Epithelial cell of prostate (primary cell): ENCODE measurements at regions not wholly inside any gene's neighbourhood (a gene's known extent, or its start where the extent isn't known, plus 50 kb on each side); places are given as distances from the start of the nearest gene placed in this dataset.

Experiments used
- DNase-seq: peaks from one replicate; pipeline ENCODE4 v3.0.0-alpha.2; 2011; ENCODE audit warnings: low read depth, low spot score
- H3K27ac ChIP-seq: fragments of 450-650 bp; 2 replicates; pipeline ENCODE4 v1.5.1; 2017; ENCODE audit warnings: mild to moderate bottlenecking

- H3K27ac ChIP-seq = no peak overlapping the region
- DNase-seq = no peak
Measured at GRCh38 chr13:97131447-97131846, 90.7 kb upstream of the MBNL2 start.

- DNase-seq = no peak
- H3K27ac ChIP-seq = no peak overlapping the region
Measured at GRCh38 chr13:97133554-97133953, 88.6 kb upstream of the MBNL2 start.

- DNase-seq = no peak
- no peak overlapping the region for H3K27ac ChIP-seq
Measured at GRCh38 chr13:97133955-97134354, 88.2 kb upstream of the MBNL2 start.

- DNase-seq = no peak
- no peak overlapping the region for H3K27ac ChIP-seq
Measured at GRCh38 chr13:97134364-97135095, 87.6 kb upstream of the MBNL2 start.

GRCh38 chr13:97135883-97136282 lies 86.2 kb upstream of the MBNL2 start:
- no peak for DNase-seq

GRCh38 chr13:97136418-97136817 lies 85.7 kb upstream of the MBNL2 start:
- no peak overlapping the region for H3K27ac ChIP-seq
- DNase-seq = no peak

More at GRCh38 chr13:97135883-97136282, 86.2 kb upstream of the MBNL2 start:
- H3K27ac ChIP-seq = no peak overlapping the region

- no peak overlapping the region for H3K27ac ChIP-seq
- no peak for DNase-seq
Measured at GRCh38 chr13:97139691-97140090, 82.4 kb upstream of the MBNL2 start.

GRCh38 chr13:97140131-97140530 lies 82.0 kb upstream of the MBNL2 start:
- no peak for DNase-seq
- H3K27ac ChIP-seq = no peak overlapping the region

GRCh38 chr13:97140611-97141010 lies 81.5 kb upstream of the MBNL2 start:
- no peak for DNase-seq
- no peak overlapping the region for H3K27ac ChIP-seq

- no peak overlapping the region for H3K27ac ChIP-seq
Measured at GRCh38 chr13:97141097-97141496, 81.0 kb upstream of the MBNL2 start.

GRCh38 chr13:97141564-97142005 lies 80.5 kb upstream of the MBNL2 start:
- DNase-seq = peak; percentile 79

More at GRCh38 chr13:97141097-97141496, 81.0 kb upstream of the MBNL2 start:
- no peak for DNase-seq

GRCh38 chr13:97142452-97142851 lies 79.7 kb upstream of the MBNL2 start:
- no peak for DNase-seq

More at GRCh38 chr13:97141564-97142005, 80.5 kb upstream of the MBNL2 start:
- no peak overlapping the region for H3K27ac ChIP-seq

GRCh38 chr13:97145057-97145456 lies 77.1 kb upstream of the MBNL2 start:
- H3K27ac ChIP-seq = no peak overlapping the region
- DNase-seq = no peak

More at GRCh38 chr13:97142452-97142851, 79.7 kb upstream of the MBNL2 start:
- no peak overlapping the region for H3K27ac ChIP-seq

GRCh38 chr13:97148894-97149293 lies 73.2 kb upstream of the MBNL2 start:
- no peak for DNase-seq
- H3K27ac ChIP-seq = no peak overlapping the region

- no peak overlapping the region for H3K27ac ChIP-seq
- no peak for DNase-seq
Measured at GRCh38 chr13:97160421-97160820, 61.7 kb upstream of the MBNL2 start.

GRCh38 chr13:97161582-97162231 lies 60.4 kb upstream of the MBNL2 start:
- no peak overlapping the region for H3K27ac ChIP-seq
- no peak for DNase-seq

GRCh38 chr13:97165502-97166425 lies 56.4 kb upstream of the MBNL2 start:
- H3K27ac ChIP-seq = no peak overlapping the region
- no peak for DNase-seq

- no peak overlapping the region for H3K27ac ChIP-seq
- no peak for DNase-seq
Measured at GRCh38 chr13:97171136-97171535, 51.0 kb upstream of the MBNL2 start.
